Stimulated activated CD4-positive, alpha-beta T cell treated with anti-CD3 and anti-CD28 coated beads, Interleukin-1b, Interleukin-23, amount 100 ng/mL, for 48 hours (primary cell): ENCODE measurements at regions not wholly inside any gene's neighbourhood (a gene's known extent, or its start where the extent isn't known, plus 50 kb on each side); places are given as distances from the start of the nearest gene placed in this dataset.

Experiments used
- DNase-seq: peaks from one replicate; pipeline ENCODE4 v3.0.0-alpha.2; 2020

GRCh38 chr16:52634104-52634503 is 87.2 kb upstream of the TOX3 start:
- DNase-seq: no peak

DNA sequence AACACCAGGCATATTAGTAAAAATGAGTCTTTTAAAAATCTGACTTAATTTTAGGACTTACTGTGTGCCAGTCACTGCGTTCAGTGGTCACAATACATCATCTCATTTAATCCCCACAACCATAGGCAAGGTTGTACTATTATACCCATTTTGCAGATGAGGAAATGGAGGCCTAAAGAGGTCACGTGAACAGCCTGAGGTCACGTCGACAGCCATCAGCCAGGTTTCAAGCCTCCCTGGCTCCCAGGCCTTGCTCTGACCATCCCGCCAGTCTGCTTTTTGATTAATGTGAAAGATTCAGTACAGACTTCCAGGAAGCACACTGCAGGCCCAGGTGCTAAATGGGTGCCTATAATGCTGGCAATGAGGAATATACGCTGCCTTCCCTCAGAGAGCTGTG is 86.3 kb upstream of the TOX3 start:
- DNase-seq: no peak

DNA sequence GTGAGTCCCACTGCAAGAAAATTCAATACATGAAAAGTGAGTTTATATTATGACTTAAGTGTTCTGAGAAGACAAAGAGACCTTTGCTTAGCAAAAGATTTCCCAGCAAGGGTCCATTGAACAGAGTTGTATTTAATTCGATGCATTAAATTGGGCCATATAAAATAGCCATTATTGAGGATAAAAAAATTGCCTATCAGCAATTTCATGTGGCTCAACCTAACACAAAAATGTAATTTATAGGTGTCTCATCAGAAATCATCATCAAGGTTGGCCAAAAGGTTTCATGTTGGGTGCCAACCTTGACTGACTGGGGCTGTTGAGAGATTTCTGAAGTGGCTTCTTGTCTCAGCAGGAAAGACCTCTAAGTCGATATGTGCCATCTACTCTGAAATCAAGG is 84.8 kb upstream of the TOX3 start:
- no peak for DNase-seq

DNA sequence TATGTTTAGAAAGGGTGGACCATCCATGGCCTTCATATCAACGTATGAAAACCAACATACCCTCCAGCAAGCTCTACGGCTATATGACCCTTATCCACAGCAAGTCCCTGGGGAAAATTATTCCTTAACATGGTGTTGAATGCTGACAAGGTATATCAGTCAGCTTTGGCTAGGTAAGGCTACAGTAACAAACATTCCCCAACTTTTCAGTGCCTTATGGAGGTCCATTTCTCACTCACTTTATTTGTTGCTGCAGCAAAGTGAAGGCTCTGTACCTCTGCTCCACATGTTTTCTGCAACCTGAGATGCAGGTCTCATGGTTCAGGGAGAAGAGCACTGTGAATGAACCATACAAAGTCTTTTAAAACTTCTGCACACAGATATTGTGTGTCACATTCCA is 83.8 kb upstream of the TOX3 start:
- no peak for DNase-seq

GRCh38 chr16:52629296-52629695 is 82.4 kb upstream of the TOX3 start:
- DNase-seq: no peak

DNA sequence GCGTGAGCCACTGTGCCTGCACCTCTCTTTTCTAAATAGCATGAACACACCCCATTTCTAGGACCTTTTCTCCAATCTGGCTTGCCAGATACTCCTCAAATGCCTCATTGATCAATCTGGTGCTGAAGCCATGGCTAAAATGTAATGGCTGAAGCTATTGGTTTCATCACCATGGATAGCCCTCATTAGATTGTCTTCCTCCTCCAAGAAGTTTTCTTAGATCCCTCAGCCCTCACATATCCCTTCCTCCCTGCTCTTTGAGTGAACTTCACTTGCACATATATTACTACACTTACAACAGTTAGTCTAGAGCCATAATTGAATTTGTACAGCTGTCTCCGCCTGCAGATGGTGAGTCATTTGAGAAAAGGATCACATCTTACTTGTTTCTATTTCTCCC is 77.9 kb upstream of the TOX3 start:
- no peak for DNase-seq

DNA sequence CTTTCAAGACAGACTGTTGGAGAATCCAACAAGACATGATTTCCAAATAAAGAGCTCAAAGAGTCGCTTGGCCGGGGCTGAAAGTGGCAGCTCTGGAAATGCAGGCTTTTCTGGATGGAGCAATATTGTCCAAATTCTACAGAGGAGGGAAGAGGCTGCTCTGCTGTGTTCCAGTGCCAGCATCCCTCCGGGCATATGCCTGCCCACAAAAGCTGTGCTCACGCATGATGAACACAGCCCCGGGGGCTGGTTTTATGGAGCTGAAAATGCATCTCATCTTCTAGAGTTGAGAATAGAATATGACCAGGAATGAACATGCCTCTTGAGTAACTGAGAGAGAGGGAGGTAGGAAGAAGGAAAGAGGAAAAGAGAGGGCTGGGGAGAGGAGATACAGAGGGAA is 74.7 kb upstream of the TOX3 start:
- DNase-seq: no peak

- DNase-seq: no peak
Observed at GRCh38 chr16:52618753-52619497, 72.0 kb upstream of the TOX3 start.

GRCh38 chr16:52617591-52617990 is 70.6 kb upstream of the TOX3 start:
- no peak for DNase-seq

GRCh38 chr16:52613508-52613907 is 66.6 kb upstream of the TOX3 start:
- no peak for DNase-seq

GRCh38 chr16:52611817-52612673 is 65.1 kb upstream of the TOX3 start:
- no peak for DNase-seq

DNA sequence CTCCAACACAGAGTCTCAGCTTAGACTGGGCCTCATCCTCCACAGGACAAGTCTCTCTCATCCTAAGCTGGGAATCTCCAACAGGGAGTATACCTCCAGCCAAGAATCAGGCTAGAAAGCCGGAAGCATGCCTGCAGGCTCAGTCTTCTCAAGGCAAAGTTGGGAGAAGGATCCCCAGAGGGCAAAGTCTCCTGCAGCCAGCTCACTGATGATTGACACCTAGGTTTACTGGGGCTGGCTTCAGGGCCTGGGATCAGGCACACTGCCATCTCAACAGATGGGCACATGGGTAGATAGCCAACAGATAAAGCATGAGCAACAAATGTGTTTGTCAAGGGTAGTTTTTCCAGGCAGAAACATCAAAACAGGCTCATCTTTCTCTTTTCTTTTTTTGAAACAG is 56.1 kb upstream of the TOX3 start:
- DNase-seq: no peak

DNA sequence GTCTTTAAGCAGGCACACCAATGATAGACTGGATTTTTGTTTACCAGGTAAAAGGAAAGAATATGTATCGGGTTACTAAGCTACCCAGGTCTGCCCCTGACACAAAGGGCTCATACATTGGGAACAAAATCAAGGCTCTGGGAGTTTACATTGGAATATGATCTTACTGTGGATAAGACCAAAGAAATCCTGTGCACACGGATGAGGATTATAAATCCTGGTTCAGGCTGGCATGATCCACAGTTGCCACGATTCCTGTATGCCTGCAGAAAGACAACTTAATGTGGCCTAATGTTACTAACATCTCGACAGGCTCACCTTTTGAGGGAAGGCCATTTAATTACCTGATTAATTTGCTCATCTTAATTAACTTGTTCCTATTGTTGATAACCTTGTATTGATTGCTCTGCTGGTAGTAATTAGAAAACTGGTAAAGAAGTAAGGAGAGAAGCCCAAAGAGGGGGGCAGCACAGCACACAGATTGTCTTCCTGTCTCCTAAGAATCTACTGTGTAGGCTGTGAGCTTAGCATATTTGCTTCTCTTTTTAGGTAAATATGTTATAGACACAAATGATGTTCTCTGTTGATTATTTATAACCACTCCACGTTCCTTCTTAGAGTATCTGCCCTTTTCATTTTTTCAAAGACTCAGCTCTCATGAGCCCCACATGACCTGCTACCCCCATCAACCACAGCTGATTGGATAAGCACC is 51.0 kb upstream of the TOX3 start:
- DNase-seq: no peak

- no peak for DNase-seq
Observed at GRCh38 chr16:52597073-52597771, 50.3 kb upstream of the TOX3 start.
